IMR-90 (cell line): ENCODE measurements at regions not wholly inside any gene's neighbourhood (a gene's known extent, or its start where the extent isn't known, plus 50 kb on each side); places are given as distances from the start of the nearest gene placed in this dataset.
A peak's percentile ranks its signal among the peaks of the same experiment; 100 is the strongest.

ENCODE experiments used
- ATAC-seq: fragments of 200-7000 bp; cut with Tn5 transposase; 2 replicates; pipeline ENCODE4 v1.9.1; 2020; ENCODE audit warnings: low read depth, mild to moderate bottlenecking, moderate library complexity
- BruUV-seq: library from RNA; stranded (reverse); fragments of 400-500 nt; replicated peaks from 2 replicates; lab custom pipeline; 2021; lab: Mats Ljungman, UMichigan
- CTCF ChIA-PET: fragments of 300-600 bp; formaldehyde crosslinking; extraction: SDS; loops from one replicate; lab custom pipeline; 2021; ENCODE audit warnings: antibody characterized with exemption; lab: Yijun Ruan, JAX
- POLR2A ChIA-PET: fragments of 300-600 bp; sonication (Branson Sonifier 250); formaldehyde crosslinking; loops from one replicate; lab custom pipeline; 2022; ENCODE audit warnings: antibody characterized with exemption; ENCODE audit not compliant: unreplicated experiment; lab: Charles Lee
- DNase-seq: peaks from one replicate; pipeline ENCODE4 v3.0.0; 2013
- H2AFZ ChIP-seq: replicated peaks from 2 replicates; pipeline ENCODE3; 2013; ENCODE audit warnings: low read length, mild to moderate bottlenecking; ENCODE audit not compliant: poor library complexity
- H2AK5ac ChIP-seq: 2 replicates; pipeline ENCODE4 v1.6.1; 2013; ENCODE audit warnings: low read depth, low read length, inconsistent platforms
- H2AK9ac ChIP-seq: replicated peaks from 2 replicates; pipeline ENCODE3; 2013; ENCODE audit warnings: mild to moderate bottlenecking, low read depth, low read length, moderate library complexity; ENCODE audit not compliant: poor library complexity
- H2BK120ac ChIP-seq: 2 replicates; pipeline ENCODE4 v1.6.1; 2013; ENCODE audit warnings: low read depth, low read length, inconsistent platforms
- H2BK15ac ChIP-seq: 3 replicates; pipeline ENCODE4 v1.6.1; 2013; ENCODE audit warnings: low read depth, low read length, inconsistent platforms
- H2BK20ac ChIP-seq: 2 replicates; pipeline ENCODE4 v1.6.1; 2013; ENCODE audit warnings: low read depth, mild to moderate bottlenecking, inconsistent platforms, low read length, moderate library complexity
- H2BK5ac ChIP-seq: 2 replicates; pipeline ENCODE4 v1.6.1; 2013; ENCODE audit warnings: mild to moderate bottlenecking, low read depth, low read length, inconsistent platforms; ENCODE audit not compliant: poor library complexity, severe bottlenecking
- H3K14ac ChIP-seq: replicated peaks from 2 replicates; pipeline ENCODE4 v1.6.1; 2013; ENCODE audit warnings: low read depth, low read length, inconsistent platforms
- H3K18ac ChIP-seq: 2 replicates; pipeline ENCODE4 v1.6.1; 2013; ENCODE audit warnings: low read depth, low read length, control low read depth
- H3K23ac ChIP-seq: 2 replicates; pipeline ENCODE4 v1.6.1; 2013; ENCODE audit warnings: low read depth, low read length, inconsistent platforms
- H3K27ac ChIP-seq: 2 replicates; pipeline ENCODE4 v1.5.1; 2013; ENCODE audit warnings: mild to moderate bottlenecking, control low read depth, low read length; ENCODE audit not compliant: insufficient read depth
- H3K27me3 ChIP-seq: 2 replicates; pipeline ENCODE4 v1.6.1; 2013; ENCODE audit warnings: low read length; ENCODE audit not compliant: control insufficient read depth, insufficient read depth
- H3K36me3 ChIP-seq: 2 replicates; pipeline ENCODE4 v1.6.1; 2013; ENCODE audit warnings: low read length, mixed read lengths; ENCODE audit not compliant: control insufficient read depth, insufficient read depth
- H3K4ac ChIP-seq: 2 replicates; pipeline ENCODE4 v1.6.1; 2013; ENCODE audit warnings: low read depth, low read length, inconsistent platforms
- H3K4me1 ChIP-seq: 2 replicates; pipeline ENCODE4 v1.6.1; 2013; ENCODE audit warnings: low read length, mixed read lengths; ENCODE audit not compliant: control insufficient read depth, insufficient read depth
- H3K4me2 ChIP-seq: 2 replicates; pipeline ENCODE4 v1.6.1; 2013; ENCODE audit warnings: low read depth, mild to moderate bottlenecking, control low read depth, low read length, moderate library complexity
- H3K4me3 ChIP-seq: 2 replicates; pipeline ENCODE4 v1.5.1; 2013; ENCODE audit warnings: low read depth, mild to moderate bottlenecking, control low read depth, low read length, moderate library complexity; ENCODE audit not compliant: insufficient read depth
- H3K56ac ChIP-seq: 2 replicates; pipeline ENCODE4 v1.6.1; 2013; ENCODE audit warnings: low read length, inconsistent platforms; ENCODE audit not compliant: insufficient read depth; ENCODE audit errors: extremely low read depth
- H3K79me1 ChIP-seq, 2 experiments: 2 replicates each; pipeline ENCODE4 v1.6.1; 2013; ENCODE audit warnings: low read length in 2 of 2, inconsistent platforms in 1 of 2, low read depth in 1 of 2
- H3K9ac ChIP-seq: 2 replicates; pipeline ENCODE4 v1.6.1; 2013; ENCODE audit warnings: low read depth, low read length, control low read depth
- H3K9me1 ChIP-seq: 2 replicates; pipeline ENCODE4 v1.6.1; 2013; ENCODE audit warnings: low read length, inconsistent platforms; ENCODE audit not compliant: insufficient read depth
- H3K9me3 ChIP-seq: 2 replicates; pipeline ENCODE4 v1.6.1; 2013; ENCODE audit warnings: low read length; ENCODE audit not compliant: control insufficient read depth, insufficient read depth
- H4K20me1 ChIP-seq: 2 replicates; pipeline ENCODE4 v1.6.1; 2013; ENCODE audit warnings: low read length, inconsistent platforms; ENCODE audit not compliant: insufficient read depth
- H4K5ac ChIP-seq: 2 replicates; pipeline ENCODE4 v1.6.1; 2013; ENCODE audit warnings: mild to moderate bottlenecking, low read depth, low read length, control low read depth
- H4K8ac ChIP-seq, 2 experiments: 2 replicates each; pipeline ENCODE4 v1.6.1; 2013; ENCODE audit warnings: low read depth in 2 of 2, low read length in 2 of 2, control low read depth in 1 of 2, inconsistent platforms in 1 of 2
- H4K91ac ChIP-seq: 2 replicates; pipeline ENCODE4 v1.6.1; 2013; ENCODE audit warnings: low read depth, low read length, inconsistent platforms; ENCODE audit not compliant: insufficient read depth
- BHLHE40 ChIP-seq: fragments of 150-350 bp; IDR thresholded peaks from 2 replicates; pipeline ENCODE4 v1.6.1; 2016; ENCODE audit warnings: mild to moderate bottlenecking, low read depth, low read length
- CEBPB ChIP-seq: IDR thresholded peaks from 2 replicates; pipeline ENCODE4 v1.6.1; 2012; ENCODE audit warnings: low read depth, low read length, improper control_type of control experiment
- CHD1 ChIP-seq: IDR thresholded peaks from 2 replicates; pipeline ENCODE4 v1.6.1; 2012; ENCODE audit warnings: low read depth, low read length, improper control_type of control experiment
- FOS ChIP-seq: fragments of 150-350 bp; IDR thresholded peaks from 2 replicates; pipeline ENCODE4 v1.6.1; 2016; ENCODE audit warnings: low read depth, low read length
- MAFK ChIP-seq: IDR thresholded peaks from 2 replicates; pipeline ENCODE4 v1.6.1; 2012; ENCODE audit warnings: low read depth, low read length, improper control_type of control experiment
- MAZ ChIP-seq: IDR thresholded peaks from 2 replicates; pipeline ENCODE4 v1.6.1; 2012; ENCODE audit warnings: low read depth, mild to moderate bottlenecking, low read length, improper control_type of control experiment, moderate library complexity, borderline replicate concordance
- MXI1 ChIP-seq: IDR thresholded peaks from 2 replicates; pipeline ENCODE4 v1.6.1; 2012; ENCODE audit warnings: low read depth, mild to moderate bottlenecking, low read length, moderate library complexity, borderline replicate concordance
- NFE2L2 ChIP-seq: fragments of 150-350 bp; IDR thresholded peaks from 2 replicates; pipeline ENCODE4 v1.6.1; 2016; ENCODE audit warnings: low read depth, mild to moderate bottlenecking, low read length
- POLR2A ChIP-seq: IDR thresholded peaks from 2 replicates; pipeline ENCODE4 v1.6.1; 2012; ENCODE audit warnings: mild to moderate bottlenecking, low read depth, low read length
- RAD21 ChIP-seq: IDR thresholded peaks from 2 replicates; pipeline ENCODE4 v1.6.1; 2012; ENCODE audit warnings: low read length, improper control_type of control experiment
- RCOR1 ChIP-seq: IDR thresholded peaks from 2 replicates; pipeline ENCODE4 v1.6.1; 2012; ENCODE audit warnings: mild to moderate bottlenecking, low read length, improper control_type of control experiment; ENCODE audit not compliant: insufficient replicate concordance
- RFX5 ChIP-seq: IDR thresholded peaks from 2 replicates; pipeline ENCODE4 v1.8.0; 2012; ENCODE audit warnings: low read depth, mild to moderate bottlenecking, low read length, moderate library complexity
- SMC3 ChIP-seq: fragments of 150-350 bp; IDR thresholded peaks from 2 replicates; pipeline ENCODE4 v1.6.1; 2016; ENCODE audit warnings: low read depth, mild to moderate bottlenecking, antibody characterized with exemption, low read length, moderate library complexity
- WGBS, 2 experiments: methylation state at CpG; one replicate each; pipeline versions ENCODE4 v1.1.5 to v1.1.7; 2013; ENCODE audit warnings: missing lambda C conversion rate in 2 of 2; ENCODE audit not compliant: insufficient read length in 1 of 2; ENCODE audit errors: extremely low coverage in 2 of 2; 5-methylcytosine and 5-hydroxymethylcytosine counted together
- dilution Hi-C: fragments of 300-500 bp; cut with HindIII; formaldehyde crosslinking; loops from one replicate; pipeline ENCODE4 v1.14.3; 2018; ENCODE audit warnings: low sequenced_read_pairs; ENCODE audit not compliant: unreplicated experiment
- in situ Hi-C: fragments of 300-500 bp; cut with MboI; formaldehyde crosslinking; loops from 3 replicates; pipeline ENCODE4 v1.14.3; 2019; ENCODE audit warnings: low sequenced_read_pairs, inconsistent platforms, mixed read lengths
- intact Hi-C: fragments of 100-400 bp; cut with micrococcal nuclease; formaldehyde crosslinking; loops from 2 replicates; pipeline ENCODE4 v1.10.0; 2022
- TF ChIP-seq, protein P1 (sequence below): fragments of 150-350 bp; IDR thresholded peaks from 2 replicates; pipeline ENCODE4 v1.6.1; 2017; ENCODE audit warnings: mild to moderate bottlenecking, antibody characterized with exemption, low read length, low read depth
- TF ChIP-seq, protein P2 (sequence below): fragments of 150-350 bp; IDR thresholded peaks from 2 replicates; pipeline ENCODE4 v1.6.1; 2016; ENCODE audit warnings: low read depth, mild to moderate bottlenecking, low read length, moderate library complexity, borderline replicate concordance
- TF ChIP-seq, protein P3 (sequence below): conservative IDR thresholded peaks from 2 replicates; pipeline ENCODE4 v1.5.1; 2012; ENCODE audit warnings: mild to moderate bottlenecking, low read depth, low read length, improper control_type of control experiment

DNA sequence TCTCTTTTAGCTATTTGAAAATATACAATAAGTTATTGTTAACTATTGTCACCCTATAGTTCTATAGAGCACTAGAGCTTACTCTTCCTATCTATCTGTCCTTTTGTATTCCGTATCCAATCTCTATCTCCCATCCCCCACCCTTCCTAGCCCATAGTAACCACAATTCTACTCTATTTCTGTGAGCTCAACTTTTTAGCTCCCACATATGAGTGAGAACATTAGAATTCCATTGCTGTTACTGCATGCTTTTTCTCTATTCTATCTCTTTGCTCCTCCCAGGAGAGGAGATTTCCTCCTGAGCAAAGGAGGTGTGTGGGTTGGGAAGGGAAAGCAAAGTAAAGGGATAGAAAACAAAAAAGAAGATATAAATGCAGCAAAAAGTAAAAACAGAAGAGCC is 105.6 kb upstream of the SLC4A7 start:
- H3K36me3 ChIP-seq, result no peaks in the 10 kb centered on the region
- no peak overlapping the region; the same call in 1 of the 2 replicates for H4K5ac ChIP-seq
- no peak overlapping the region for H3K14ac ChIP-seq
- no peaks in the 10 kb centered on the region for H3K27me3 ChIP-seq
- no peak for TF ChIP-seq CEBPB
- TF ChIP-seq NFE2L2, result no peak
- no peak for TF ChIP-seq BHLHE40
- TF ChIP-seq SMC3, result no peak
- TF ChIP-seq MAFK, result no peak
- no peak for TF ChIP-seq RFX5
- TF ChIP-seq CHD1, result no peak
- no peak for TF ChIP-seq MXI1
- no peak for TF ChIP-seq POLR2A
- TF ChIP-seq RCOR1, result no peak
- TF ChIP-seq RAD21, result no peak
- TF ChIP-seq, protein P1, sequence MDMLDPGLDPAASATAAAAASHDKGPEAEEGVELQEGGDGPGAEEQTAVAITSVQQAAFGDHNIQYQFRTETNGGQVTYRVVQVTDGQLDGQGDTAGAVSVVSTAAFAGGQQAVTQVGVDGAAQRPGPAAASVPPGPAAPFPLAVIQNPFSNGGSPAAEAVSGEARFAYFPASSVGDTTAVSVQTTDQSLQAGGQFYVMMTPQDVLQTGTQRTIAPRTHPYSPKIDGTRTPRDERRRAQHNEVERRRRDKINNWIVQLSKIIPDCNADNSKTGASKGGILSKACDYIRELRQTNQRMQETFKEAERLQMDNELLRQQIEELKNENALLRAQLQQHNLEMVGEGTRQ, result no peak
- no peak for TF ChIP-seq FOS
- TF ChIP-seq, protein P2, sequence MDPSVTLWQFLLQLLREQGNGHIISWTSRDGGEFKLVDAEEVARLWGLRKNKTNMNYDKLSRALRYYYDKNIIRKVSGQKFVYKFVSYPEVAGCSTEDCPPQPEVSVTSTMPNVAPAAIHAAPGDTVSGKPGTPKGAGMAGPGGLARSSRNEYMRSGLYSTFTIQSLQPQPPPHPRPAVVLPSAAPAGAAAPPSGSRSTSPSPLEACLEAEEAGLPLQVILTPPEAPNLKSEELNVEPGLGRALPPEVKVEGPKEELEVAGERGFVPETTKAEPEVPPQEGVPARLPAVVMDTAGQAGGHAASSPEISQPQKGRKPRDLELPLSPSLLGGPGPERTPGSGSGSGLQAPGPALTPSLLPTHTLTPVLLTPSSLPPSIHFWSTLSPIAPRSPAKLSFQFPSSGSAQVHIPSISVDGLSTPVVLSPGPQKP, result no peak
- no peak for TF ChIP-seq MAZ
- TF ChIP-seq, protein P3, sequence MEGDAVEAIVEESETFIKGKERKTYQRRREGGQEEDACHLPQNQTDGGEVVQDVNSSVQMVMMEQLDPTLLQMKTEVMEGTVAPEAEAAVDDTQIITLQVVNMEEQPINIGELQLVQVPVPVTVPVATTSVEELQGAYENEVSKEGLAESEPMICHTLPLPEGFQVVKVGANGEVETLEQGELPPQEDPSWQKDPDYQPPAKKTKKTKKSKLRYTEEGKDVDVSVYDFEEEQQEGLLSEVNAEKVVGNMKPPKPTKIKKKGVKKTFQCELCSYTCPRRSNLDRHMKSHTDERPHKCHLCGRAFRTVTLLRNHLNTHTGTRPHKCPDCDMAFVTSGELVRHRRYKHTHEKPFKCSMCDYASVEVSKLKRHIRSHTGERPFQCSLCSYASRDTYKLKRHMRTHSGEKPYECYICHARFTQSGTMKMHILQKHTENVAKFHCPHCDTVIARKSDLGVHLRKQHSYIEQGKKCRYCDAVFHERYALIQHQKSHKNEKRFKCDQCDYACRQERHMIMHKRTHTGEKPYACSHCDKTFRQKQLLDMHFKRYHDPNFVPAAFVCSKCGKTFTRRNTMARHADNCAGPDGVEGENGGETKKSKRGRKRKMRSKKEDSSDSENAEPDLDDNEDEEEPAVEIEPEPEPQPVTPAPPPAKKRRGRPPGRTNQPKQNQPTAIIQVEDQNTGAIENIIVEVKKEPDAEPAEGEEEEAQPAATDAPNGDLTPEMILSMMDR, result no peak
- H3K4ac ChIP-seq, result peak overlapping the region; percentile 36; the same call in 1 of the 2 replicates
- no peak overlapping the region for H3K56ac ChIP-seq
- no peaks in the 10 kb centered on the region for H4K20me1 ChIP-seq
- peak overlapping the region; percentile 81; the same call in 1 of the 2 replicates for H3K4me2 ChIP-seq
- no peaks in the 10 kb centered on the region for H3K79me1 ChIP-seq
- dilution Hi-C loops (no loop called here), in situ Hi-C loops (no loop called here), intact Hi-C loops (no loop called here)
- H2AK9ac ChIP-seq, result no peak overlapping the region
- H3K27ac ChIP-seq, result no peak overlapping the region
- H2BK5ac ChIP-seq, result peak overlapping the region; percentile 68
- WGBS, 2 experiments, result no CpG with 5 or more reads among the region's 1 CpG
- H3K9me3 ChIP-seq, result no peaks in the 10 kb centered on the region
- H4K8ac ChIP-seq, result no peak overlapping the region; a peak in 1 of 4 replicates
- H3K18ac ChIP-seq, result no peak overlapping the region
- H2AFZ ChIP-seq, result no peak overlapping the region
- peak; percentile 78 for ATAC-seq
- 0 out of 3 replicates have a peak overlapping the region, but pooled peaks have one; percentile 34 for H2BK15ac ChIP-seq
- H4K91ac ChIP-seq, result no peak overlapping the region
- peak; percentile 65 for DNase-seq
- no peak overlapping the region for H3K4me3 ChIP-seq
- no peaks in the 10 kb centered on the region; the same call in 1 of the 2 replicates for H3K9me1 ChIP-seq
- H2BK120ac ChIP-seq, result no peak overlapping the region
- ChIA-PET POLR2A (no interaction called here), CTCF (interaction anchor here (0.6 to 1.4 kb wide), 2 partner anchors 9 to 35 kb away, joined by 3 to 4 read pairs; no protein-coding TSS in a partner anchor)
- H3K9ac ChIP-seq, result no peak overlapping the region; the same call in 1 of the 2 replicates
- no peak overlapping the region for H3K23ac ChIP-seq
- no TSS peak for BruUV-seq
- H2AK5ac ChIP-seq, result no peak overlapping the region
- peaks cover 10% of the 10 kb centered on the region for H3K4me1 ChIP-seq
- no peak overlapping the region for H2BK20ac ChIP-seq
